ENCODE measurements at regions not wholly inside any gene's neighbourhood (a gene's known extent, or its start where the extent isn't known, plus 50 kb on each side); places are given as distances from the start of the nearest gene placed in this dataset.

GRCh38 chrX:13260598-13260997 is 59.3 kb downstream of the ATXN3L start:
- Histone ChIP-seq H3K4me3 (no peak overlapping the region), H3K36me3 (no peaks in the 10 kb centered on the region), H3K27ac (no peak overlapping the region), H3K27me3 (peaks cover 0 to 40% of the 10 kb centered on the region in 2 donors), H3K9me3 (no peaks in the 10 kb centered on the region), H3K4me1 (no peaks in the 10 kb centered on the region)
- TF ChIP-seq CTCF (IDR thresholded peaks at IDR 0.05) (no peak), POLR2A (IDR thresholded peaks at IDR 0.05) (no peak), POLR2AphosphoS5 (IDR thresholded peaks at IDR 0.05) (no peak)
- no peak for DNase-seq (ENCODE audit: low spot score in 2 of 2)
- intact Hi-C loops (cut with DNase I; ENCODE audit: low total_unique reads): no loop called here

GRCh38 chrX:13258725-13259124 is 61.1 kb downstream of the ATXN3L start:
- intact Hi-C loops (cut with DNase I; ENCODE audit: low total_unique reads): loop anchor here (1.0 kb wide), 1 partner anchor 21 kb away; no protein-coding TSS in a partner anchor
- TF ChIP-seq POLR2A (IDR thresholded peaks at IDR 0.05): no peak
- TF ChIP-seq CTCF (IDR thresholded peaks at IDR 0.05): no peak
- TF ChIP-seq POLR2AphosphoS5 (IDR thresholded peaks at IDR 0.05): no peak

GRCh38 chrX:13258052-13258444 is 61.8 kb downstream of the ATXN3L start:
- Histone ChIP-seq H3K27me3 (peaks cover 0 to 41% of the 10 kb centered on the region in 2 donors), H3K27ac (no peak overlapping the region), H3K4me1 (no peaks in the 10 kb centered on the region), H3K36me3 (no peaks in the 10 kb centered on the region), H3K9me3 (peaks cover 0 to 3% of the 10 kb centered on the region in 2 donors), H3K4me3 (no peak overlapping the region)
- intact Hi-C loops (cut with DNase I; ENCODE audit: low total_unique reads): loop anchor here (1.0 kb wide), 1 partner anchor 21 kb away; no protein-coding TSS in a partner anchor
- no peak for TF ChIP-seq CTCF (IDR thresholded peaks at IDR 0.05)
- TF ChIP-seq POLR2A (IDR thresholded peaks at IDR 0.05): no peak
- no peak for TF ChIP-seq POLR2AphosphoS5 (IDR thresholded peaks at IDR 0.05)
- no peak for DNase-seq (ENCODE audit: low spot score in 2 of 2)

More at GRCh38 chrX:13258725-13259124, 61.1 kb downstream of the ATXN3L start:
- H3K36me3 ChIP-seq: no peaks in the 10 kb centered on the region
- H3K4me1 ChIP-seq: no peaks in the 10 kb centered on the region
- H3K27me3 ChIP-seq: peaks cover 0 to 36% of the 10 kb centered on the region in 2 donors
- no peak overlapping the region for H3K27ac ChIP-seq
- no peak for DNase-seq (ENCODE audit: low spot score in 2 of 2)
- no peaks in the 10 kb centered on the region for H3K9me3 ChIP-seq
- H3K4me3 ChIP-seq: no peak overlapping the region

GRCh38 chrX:13257223-13258051 is 62.4 kb downstream of the ATXN3L start:
- H3K4me1 ChIP-seq: no peaks in the 10 kb centered on the region
- intact Hi-C loops (cut with DNase I; ENCODE audit: low total_unique reads): loop anchor here (1.0 kb wide), 1 partner anchor 20 kb away; no protein-coding TSS in a partner anchor
- H3K27ac ChIP-seq: no peak overlapping the region
- no peak for TF ChIP-seq POLR2AphosphoS5 (IDR thresholded peaks at IDR 0.05)
- no peak for TF ChIP-seq POLR2A (IDR thresholded peaks at IDR 0.05)
- no peak for TF ChIP-seq CTCF (IDR thresholded peaks at IDR 0.05)
- H3K4me3 ChIP-seq: no peak overlapping the region
- no peaks in the 10 kb centered on the region for H3K36me3 ChIP-seq
- H3K9me3 ChIP-seq: peaks cover 0 to 4% of the 10 kb centered on the region in 2 donors
- peaks cover 0 to 43% of the 10 kb centered on the region in 2 donors for H3K27me3 ChIP-seq
- DNase-seq (ENCODE audit: low spot score in 2 of 2): no peak

- Histone ChIP-seq H3K9me3 (peaks cover 0 to 4% of the 10 kb centered on the region in 2 donors), H3K36me3 (no peaks in the 10 kb centered on the region), H3K4me1 (no peaks in the 10 kb centered on the region), H3K27ac (no peak overlapping the region), H3K4me3 (no peak overlapping the region), H3K27me3 (peaks cover 0 to 46% of the 10 kb centered on the region in 2 donors)
- DNase-seq (ENCODE audit: low spot score in 2 of 2): no peak
- no peak for TF ChIP-seq CTCF (IDR thresholded peaks at IDR 0.05)
- no peak for TF ChIP-seq POLR2A (IDR thresholded peaks at IDR 0.05)
- no peak for TF ChIP-seq POLR2AphosphoS5 (IDR thresholded peaks at IDR 0.05)
- intact Hi-C loops (cut with DNase I; ENCODE audit: low total_unique reads): no loop called here
Observed at GRCh38 chrX:13256603-13257002, 63.2 kb downstream of the ATXN3L start.
